Ectodermal cell (in vitro differentiated cells): ENCODE measurements at regions not wholly inside any gene's neighbourhood (a gene's known extent, or its start where the extent isn't known, plus 50 kb on each side); places are given as distances from the start of the nearest gene placed in this dataset.
"Not testable (repeated sequence)": the region's sequence is repeated elsewhere in the genome, so short reads cannot be mapped to it uniquely, and the experiment has no call there.

Experiments
- H3K27ac ChIP-seq: 2 replicates; pipeline ENCODE4 v1.7.0; 2013; ENCODE audit warnings: mild to moderate bottlenecking, low read depth, low read length; ENCODE audit not compliant: insufficient read depth, poor library complexity, severe bottlenecking
- H3K27me3 ChIP-seq: 2 replicates; pipeline ENCODE4 v1.7.0; 2013; ENCODE audit warnings: mild to moderate bottlenecking, low read length; ENCODE audit not compliant: insufficient read depth, control insufficient read depth, poor library complexity, severe bottlenecking
- H3K36me3 ChIP-seq: one replicate; pipeline ENCODE4 v1.7.0; 2013; ENCODE audit warnings: low read length; ENCODE audit not compliant: control insufficient read depth, insufficient read depth
- H3K4me1 ChIP-seq: one replicate; pipeline ENCODE4 v1.7.0; 2013; ENCODE audit warnings: low read length; ENCODE audit not compliant: control insufficient read depth, insufficient read depth
- H3K4me3 ChIP-seq: 2 replicates; pipeline ENCODE4 v1.7.0; 2013; ENCODE audit warnings: low read depth, low read length, control low read depth; ENCODE audit not compliant: insufficient read depth
- H3K9me3 ChIP-seq: 2 replicates; pipeline ENCODE4 v1.7.0; 2013; ENCODE audit warnings: mild to moderate bottlenecking, low read length, moderate library complexity; ENCODE audit not compliant: control insufficient read depth
- WGBS, 2 experiments: methylation state at CpG; one replicate each; pipeline ENCODE4 v1.1.7; 2013; ENCODE audit warnings: missing lambda C conversion rate in 2 of 2; 5-methylcytosine and 5-hydroxymethylcytosine counted together

- Histone ChIP-seq H3K4me1 (peaks cover 7% of the 10 kb centered on the region), H3K27ac (no peak overlapping the region), H3K27me3 (no peaks in the 10 kb centered on the region), H3K4me3 (no peak overlapping the region), H3K9me3 (no peaks in the 10 kb centered on the region), H3K36me3 (no peaks in the 10 kb centered on the region)
Measured at GRCh38 chr13:88246239-88246638, 575.1 kb downstream of the SLITRK5 start.

DNA sequence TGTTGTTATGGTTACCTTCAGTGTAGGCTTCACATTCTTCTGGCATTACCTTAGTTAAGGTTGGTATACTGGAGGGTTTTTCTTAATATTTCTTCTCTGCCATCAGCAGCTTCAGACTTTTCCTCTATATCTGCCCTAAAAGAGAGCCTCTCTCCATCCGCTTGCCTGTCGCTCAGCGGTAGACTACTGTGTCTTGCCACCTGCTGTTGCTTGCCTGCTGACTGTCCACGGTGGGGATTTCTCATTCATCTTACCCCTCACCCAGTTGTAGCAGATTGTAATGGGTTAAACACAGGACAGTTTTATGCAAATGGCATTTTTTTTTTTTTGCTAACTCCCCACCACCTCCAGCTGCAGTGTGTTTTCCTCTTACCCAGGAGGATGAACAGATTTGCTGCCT lies 577.2 kb downstream of the SLITRK5 start:
- Histone ChIP-seq H3K4me3 (no peak overlapping the region), H3K36me3 (no peaks in the 10 kb centered on the region), H3K4me1 (peaks cover 7% of the 10 kb centered on the region), H3K27me3 (no peaks in the 10 kb centered on the region), H3K9me3 (no peaks in the 10 kb centered on the region), H3K27ac (no peak overlapping the region)
- 0 to 2% methylated on average over 4 of the region's 4 CpGs for WGBS, 2 experiments

DNA sequence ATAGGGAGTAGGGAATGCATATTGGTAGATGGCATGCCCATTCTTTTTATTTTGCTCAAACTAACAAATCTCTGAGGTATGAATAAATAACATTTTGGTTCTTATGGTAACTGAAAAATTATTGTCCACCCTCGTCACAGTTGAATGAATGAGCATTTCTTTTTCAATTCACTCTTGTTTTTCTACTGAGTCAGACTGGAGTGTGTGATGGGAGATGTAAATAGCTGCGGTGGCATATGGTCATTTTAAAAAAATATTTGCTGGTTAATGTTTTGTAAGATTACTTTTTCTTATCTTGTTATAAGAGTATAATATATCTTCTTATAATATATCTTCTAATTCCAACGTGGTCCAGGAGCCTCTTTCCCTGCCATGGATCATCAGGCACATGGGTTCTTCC lies 586.5 kb downstream of the SLITRK5 start:
- no peak overlapping the region for H3K27ac ChIP-seq
- no peaks in the 10 kb centered on the region for H3K36me3 ChIP-seq
- 92 to 98% methylated on average over 2 to 3 of the region's 3 CpGs for WGBS, 2 experiments

GRCh38 chr13:88263808-88264207 lies 592.6 kb downstream of the SLITRK5 start:
- 96 to 100% methylated on average over 3 of the region's 3 CpGs for WGBS, 2 experiments

More for the DNA sequence above, 586.5 kb downstream of the SLITRK5 start:
- Histone ChIP-seq H3K9me3 (no peaks in the 10 kb centered on the region), H3K4me1 (no peaks in the 10 kb centered on the region), H3K4me3 (no peak overlapping the region), H3K27me3 (no peaks in the 10 kb centered on the region)

GRCh38 chr13:88281841-88282240 lies 610.7 kb downstream of the SLITRK5 start:
- Histone ChIP-seq H3K27me3 (no peaks in the 10 kb centered on the region), H3K27ac (no peak overlapping the region), H3K4me3 (no peak overlapping the region), H3K9me3 (no peaks in the 10 kb centered on the region), H3K4me1 (no peaks in the 10 kb centered on the region), H3K36me3 (no peaks in the 10 kb centered on the region)
- WGBS, 2 experiments: 90 to 92% methylated on average over 3 of the region's 3 CpGs

More at GRCh38 chr13:88263808-88264207, 592.6 kb downstream of the SLITRK5 start:
- H3K27me3 ChIP-seq: no peaks in the 10 kb centered on the region
- no peak overlapping the region for H3K4me3 ChIP-seq
- no peak overlapping the region for H3K27ac ChIP-seq
- no peaks in the 10 kb centered on the region for H3K36me3 ChIP-seq
- H3K9me3 ChIP-seq: no peaks in the 10 kb centered on the region
- H3K4me1 ChIP-seq: no peaks in the 10 kb centered on the region

DNA sequence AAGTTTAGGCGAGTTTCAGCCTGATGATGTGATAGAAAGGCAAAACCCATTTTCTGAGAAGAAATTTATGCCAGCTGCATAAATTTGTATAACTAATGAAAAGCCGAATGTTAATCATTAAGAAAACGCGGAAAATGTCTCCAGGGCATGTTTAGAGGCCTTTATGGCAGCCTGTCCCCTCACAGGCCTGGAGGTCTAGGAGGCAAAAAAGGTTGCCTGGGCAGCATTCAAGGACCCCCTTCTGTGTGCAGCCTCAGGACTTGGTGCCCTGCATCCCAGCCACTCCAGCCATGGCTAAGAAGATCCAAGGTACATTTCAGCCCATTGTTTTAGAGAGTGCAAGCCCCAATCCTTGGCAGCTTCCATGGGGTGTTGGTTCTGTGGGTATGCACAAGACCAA lies 614.2 kb downstream of the SLITRK5 start:
- Histone ChIP-seq H3K27me3 (no peaks in the 10 kb centered on the region), H3K36me3 (no peaks in the 10 kb centered on the region), H3K27ac (no peak overlapping the region), H3K9me3 (no peaks in the 10 kb centered on the region), H3K4me3 (no peak overlapping the region), H3K4me1 (no peaks in the 10 kb centered on the region)
- 94 to 95% methylated on average over 4 of the region's 4 CpGs for WGBS, 2 experiments

GRCh38 chr13:88288326-88288725 lies 617.2 kb downstream of the SLITRK5 start:
- Histone ChIP-seq H3K9me3 (no peaks in the 10 kb centered on the region), H3K36me3 (no peaks in the 10 kb centered on the region), H3K27me3 (no peaks in the 10 kb centered on the region), H3K27ac (no peak overlapping the region), H3K4me3 (no peak overlapping the region), H3K4me1 (no peaks in the 10 kb centered on the region)
- 91 to 100% methylated on average over 1 of the region's 1 CpG for WGBS, 2 experiments

- WGBS, 2 experiments: 94 to 98% methylated on average over 25 to 26 of the region's 26 CpGs
- not testable (repeated sequence) for H3K4me3 ChIP-seq, H3K27ac ChIP-seq, H3K36me3 ChIP-seq, H3K27me3 ChIP-seq, H3K4me1 ChIP-seq, H3K9me3 ChIP-seq
Measured at GRCh38 chr13:88291731-88292130, 620.6 kb downstream of the SLITRK5 start.

GRCh38 chr13:88294368-88294767 lies 623.2 kb downstream of the SLITRK5 start:
- Histone ChIP-seq H3K27me3 (no peaks in the 10 kb centered on the region), H3K36me3 (no peaks in the 10 kb centered on the region), H3K4me1 (no peaks in the 10 kb centered on the region), H3K9me3 (no peaks in the 10 kb centered on the region), H3K27ac (no peak overlapping the region), H3K4me3 (no peak overlapping the region)
- 92 to 93% methylated on average over 4 of the region's 4 CpGs for WGBS, 2 experiments

GRCh38 chr13:88303157-88303556 lies 632.0 kb downstream of the SLITRK5 start:
- WGBS, 2 experiments: 90 to 92% methylated on average over 3 of the region's 3 CpGs
- H3K4me1 ChIP-seq: no peaks in the 10 kb centered on the region
- no peaks in the 10 kb centered on the region for H3K27me3 ChIP-seq
- no peak overlapping the region for H3K4me3 ChIP-seq
- H3K36me3 ChIP-seq: no peaks in the 10 kb centered on the region
- H3K9me3 ChIP-seq: no peaks in the 10 kb centered on the region
- no peak overlapping the region for H3K27ac ChIP-seq

- Histone ChIP-seq H3K4me3 (no peak overlapping the region), H3K27me3 (no peaks in the 10 kb centered on the region), H3K27ac (no peak overlapping the region), H3K9me3 (no peaks in the 10 kb centered on the region), H3K4me1 (no peaks in the 10 kb centered on the region), H3K36me3 (no peaks in the 10 kb centered on the region)
- WGBS, 2 experiments: 90 to 97% methylated on average over 4 of the region's 4 CpGs
Measured at GRCh38 chr13:88303605-88304004, 632.4 kb downstream of the SLITRK5 start.
